Neutrophil (primary cell): ENCODE measurements at regions not wholly inside any gene's neighbourhood (a gene's known extent, or its start where the extent isn't known, plus 50 kb on each side); places are given as distances from the start of the nearest gene placed in this dataset.

Source experiments
- H3K27ac ChIP-seq: fragments of 200-600 bp; sonication (generic); 2 replicates; pipeline ENCODE4 v1.5.1; 2016; ENCODE audit warnings: mild to moderate bottlenecking, moderate library complexity
- H3K27me3 ChIP-seq: fragments of 200-600 bp; sonication (generic); 2 replicates; pipeline ENCODE4 v1.6.0; 2016; ENCODE audit warnings: mild to moderate bottlenecking
- H3K36me3 ChIP-seq: fragments of 200-600 bp; sonication (generic); 2 replicates; pipeline ENCODE4 v1.5.1; 2017
- H3K4me1 ChIP-seq, 2 experiments: fragments of 200-600 bp in 1 of 2; sonication (generic) in 1 of 2; 1 replicate in 1 of 2; 2 replicates in 1 of 2; pipeline versions ENCODE4 v1.5.1 to v1.6.1; 2013 to 2016; ENCODE audit warnings: low read depth in 1 of 2, low read length in 1 of 2, mild to moderate bottlenecking in 1 of 2, moderate library complexity in 1 of 2; ENCODE audit not compliant: control insufficient read depth in 1 of 2, insufficient read depth in 1 of 2
- H3K4me3 ChIP-seq, 2 experiments: fragments of 200-600 bp in 1 of 2; sonication (generic) in 1 of 2; 1 replicate in 1 of 2; 2 replicates in 1 of 2; pipeline ENCODE4 v1.5.1; 2013 to 2016; ENCODE audit warnings: low read depth in 1 of 2, low read length in 1 of 2, mild to moderate bottlenecking in 1 of 2, moderate library complexity in 1 of 2
- H3K9me3 ChIP-seq: fragments of 200-600 bp; sonication (generic); 2 replicates; pipeline ENCODE4 v1.5.1; 2016
- TF ChIP-seq, protein P1 (sequence below): fragments of 200-600 bp; sonication (generic); IDR thresholded peaks from 2 replicates; pipeline ENCODE4 v1.5.1; 2016; ENCODE audit warnings: antibody characterized with exemption

DNA sequence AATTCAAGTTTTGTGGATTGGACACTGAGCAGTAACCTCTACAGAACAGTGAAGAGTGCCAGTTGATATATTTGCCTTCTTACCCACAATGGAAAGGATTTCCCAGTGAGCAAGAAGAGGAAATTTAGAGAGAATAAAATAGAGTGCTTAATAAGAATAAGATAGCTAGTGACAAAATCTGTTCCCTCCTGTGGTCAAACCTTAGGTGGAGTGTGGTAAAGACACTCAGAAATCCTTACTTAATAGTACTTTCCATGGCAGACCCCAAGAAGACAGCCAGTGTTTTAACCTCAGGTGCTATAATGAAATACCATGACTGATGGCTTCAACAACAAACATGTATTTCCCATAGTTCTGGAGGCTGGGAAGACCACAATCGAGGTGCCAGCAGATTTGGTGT lies 108.4 kb upstream of the TNFAIP3 start:
- TF ChIP-seq, protein P1, sequence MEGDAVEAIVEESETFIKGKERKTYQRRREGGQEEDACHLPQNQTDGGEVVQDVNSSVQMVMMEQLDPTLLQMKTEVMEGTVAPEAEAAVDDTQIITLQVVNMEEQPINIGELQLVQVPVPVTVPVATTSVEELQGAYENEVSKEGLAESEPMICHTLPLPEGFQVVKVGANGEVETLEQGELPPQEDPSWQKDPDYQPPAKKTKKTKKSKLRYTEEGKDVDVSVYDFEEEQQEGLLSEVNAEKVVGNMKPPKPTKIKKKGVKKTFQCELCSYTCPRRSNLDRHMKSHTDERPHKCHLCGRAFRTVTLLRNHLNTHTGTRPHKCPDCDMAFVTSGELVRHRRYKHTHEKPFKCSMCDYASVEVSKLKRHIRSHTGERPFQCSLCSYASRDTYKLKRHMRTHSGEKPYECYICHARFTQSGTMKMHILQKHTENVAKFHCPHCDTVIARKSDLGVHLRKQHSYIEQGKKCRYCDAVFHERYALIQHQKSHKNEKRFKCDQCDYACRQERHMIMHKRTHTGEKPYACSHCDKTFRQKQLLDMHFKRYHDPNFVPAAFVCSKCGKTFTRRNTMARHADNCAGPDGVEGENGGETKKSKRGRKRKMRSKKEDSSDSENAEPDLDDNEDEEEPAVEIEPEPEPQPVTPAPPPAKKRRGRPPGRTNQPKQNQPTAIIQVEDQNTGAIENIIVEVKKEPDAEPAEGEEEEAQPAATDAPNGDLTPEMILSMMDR = no peak

DNA sequence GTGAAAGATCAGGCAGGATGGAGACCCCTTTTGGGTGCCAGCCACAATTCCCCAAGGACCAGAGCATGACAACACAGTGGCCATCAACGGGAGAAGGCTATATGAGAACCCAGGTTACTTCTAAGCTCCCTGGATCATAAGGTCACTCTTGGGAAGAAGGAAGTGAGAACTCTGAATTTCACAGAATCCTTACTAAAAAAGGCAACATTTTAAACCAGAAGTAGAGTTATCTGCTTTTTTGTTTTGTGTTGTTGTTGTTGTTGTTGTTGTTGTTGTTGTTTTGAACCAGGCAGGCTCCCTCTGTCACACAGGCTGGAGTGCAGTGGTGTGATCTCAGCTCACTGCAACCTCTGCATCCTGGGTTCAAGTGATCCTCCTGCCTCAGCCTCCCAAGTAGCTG lies 107.4 kb upstream of the TNFAIP3 start:
- Histone ChIP-seq H3K4me3 (no peak overlapping the region), H3K27ac (no peak overlapping the region), H3K27me3 (no peaks in the 10 kb centered on the region), H3K36me3 (no peaks in the 10 kb centered on the region), H3K9me3 (no peaks in the 10 kb centered on the region), H3K4me1 (peaks cover 0 to 2% of the 10 kb centered on the region in 2 experiments)
- TF ChIP-seq, protein P1 = no peak

More for the DNA sequence above, 108.4 kb upstream of the TNFAIP3 start:
- peaks cover 0 to 6% of the 10 kb centered on the region in 2 experiments for H3K4me1 ChIP-seq
- H3K4me3 ChIP-seq = no peak overlapping the region
- no peak overlapping the region for H3K27ac ChIP-seq
- H3K9me3 ChIP-seq = no peaks in the 10 kb centered on the region
- H3K27me3 ChIP-seq = no peaks in the 10 kb centered on the region
- H3K36me3 ChIP-seq = no peaks in the 10 kb centered on the region

DNA sequence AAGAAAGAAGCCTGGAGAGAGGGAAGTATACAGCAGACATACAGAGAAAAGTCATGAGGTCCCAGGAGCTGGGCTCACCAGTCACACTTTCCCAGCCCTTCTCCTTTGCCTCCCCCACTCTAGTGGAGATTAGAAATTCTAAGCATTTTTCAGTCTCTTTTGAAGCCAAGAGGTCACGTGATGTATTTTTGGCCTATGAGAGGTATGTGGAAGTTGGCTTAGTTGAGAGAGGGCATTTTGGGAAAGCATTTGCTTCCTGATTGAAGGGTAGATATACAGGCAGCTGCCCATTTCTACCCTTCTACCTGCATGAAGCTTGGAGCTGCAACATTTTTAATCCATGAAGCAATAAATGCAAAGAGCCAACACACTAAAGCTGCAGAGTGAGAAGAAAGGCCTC lies 106.0 kb upstream of the TNFAIP3 start:
- Histone ChIP-seq H3K4me3 (no peak overlapping the region), H3K36me3 (no peaks in the 10 kb centered on the region)
- TF ChIP-seq, protein P1 = no peak

DNA sequence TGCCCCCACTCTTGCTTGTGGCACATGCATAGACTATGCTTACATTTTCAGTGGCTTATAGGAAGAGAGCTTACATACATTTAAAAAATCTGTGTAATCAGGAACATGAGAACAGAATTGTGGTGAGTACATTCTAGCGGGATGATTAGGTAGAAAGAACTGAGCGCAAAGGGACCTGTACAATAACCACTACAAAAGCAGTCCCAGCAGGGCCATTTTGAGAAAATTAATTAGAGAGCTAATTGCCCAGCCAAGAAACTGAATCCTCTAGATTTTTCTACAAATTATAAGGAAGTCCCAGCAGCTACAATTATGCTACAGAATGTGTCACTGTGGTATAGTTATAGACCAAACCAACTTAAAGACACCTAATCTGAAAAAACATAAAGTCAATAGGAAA lies 105.6 kb upstream of the TNFAIP3 start:
- Histone ChIP-seq H3K27me3 (no peaks in the 10 kb centered on the region), H3K4me1 (no peaks in the 10 kb centered on the region), H3K27ac (no peak overlapping the region), H3K36me3 (no peaks in the 10 kb centered on the region), H3K9me3 (no peaks in the 10 kb centered on the region), H3K4me3 (no peak overlapping the region)
- TF ChIP-seq, protein P1 = no peak

More for the DNA sequence above, 106.0 kb upstream of the TNFAIP3 start:
- Histone ChIP-seq H3K27me3 (no peaks in the 10 kb centered on the region), H3K27ac (no peak overlapping the region), H3K9me3 (no peaks in the 10 kb centered on the region), H3K4me1 (no peaks in the 10 kb centered on the region)

DNA sequence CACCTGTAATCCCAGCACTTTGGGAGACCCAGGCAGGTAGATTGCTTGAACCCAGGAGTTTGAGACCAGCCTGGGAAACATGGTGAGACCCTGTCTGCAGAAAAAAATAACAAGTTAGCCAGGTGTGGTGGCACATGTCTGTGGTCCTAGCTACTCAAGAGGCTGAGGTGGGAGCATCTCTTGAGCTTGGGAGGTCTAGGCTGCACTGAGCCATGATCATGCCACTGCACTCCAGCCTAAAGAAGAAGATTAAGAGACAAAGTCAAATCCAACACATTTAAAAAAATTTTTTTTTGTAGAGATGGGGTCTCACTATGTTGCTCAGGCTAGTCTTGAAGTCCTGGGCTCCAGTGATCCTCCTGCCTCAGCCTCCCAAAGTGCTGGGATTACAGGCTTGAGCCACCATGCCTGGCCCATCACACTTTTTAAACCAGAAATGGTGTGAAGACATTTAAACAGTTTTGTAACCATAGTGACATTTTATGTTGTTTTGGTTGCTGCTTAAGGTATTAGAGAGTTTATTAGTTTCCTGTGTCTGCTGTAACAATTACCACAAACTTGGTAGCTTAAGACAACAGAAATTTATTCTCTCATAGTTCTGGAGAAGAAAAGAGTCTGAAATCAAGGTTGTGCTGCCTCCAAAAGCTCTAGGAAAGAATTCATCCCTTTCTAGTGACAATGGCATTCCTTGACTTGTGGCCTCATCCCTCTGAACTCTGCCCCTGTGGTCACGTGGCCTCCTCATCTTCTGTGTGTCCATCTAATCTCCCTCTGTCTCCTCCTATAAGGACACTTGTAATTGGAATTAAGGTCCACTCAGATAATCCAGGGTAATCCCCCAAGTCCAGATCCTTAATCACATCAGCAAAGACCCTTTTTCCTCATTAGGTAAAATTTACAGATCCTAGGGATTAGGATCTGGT lies 104.6 kb upstream of the TNFAIP3 start:
- TF ChIP-seq, protein P1 = no peak
- Histone ChIP-seq H3K9me3 (no peaks in the 10 kb centered on the region), H3K27me3 (no peaks in the 10 kb centered on the region), H3K36me3 (no peaks in the 10 kb centered on the region), H3K4me1 (peaks cover 0 to 1% of the 10 kb centered on the region in 2 experiments), H3K4me3 (no peak overlapping the region), H3K27ac (no peak overlapping the region)
